ENCODE measurements at regions not wholly inside any gene's neighbourhood (a gene's known extent, or its start where the extent isn't known, plus 50 kb on each side); places are given as distances from the start of the nearest gene placed in this dataset.
"Not testable (repeated sequence)": the region's sequence is repeated elsewhere in the genome, so short reads cannot be mapped to it uniquely, and the experiment has no call there.

- peak; percentile 44 to 57 for DNase-seq
Measured at GRCh38 chrX:65821721-65822496, 154.5 kb downstream of the MSN start.

GRCh38 chrX:65819983-65820382 is 152.5 kb downstream of the MSN start:
- not testable (repeated sequence) for DNase-seq

- DNase-seq, result no peak
Measured at GRCh38 chrX:65813245-65813644, 145.8 kb downstream of the MSN start.

DNA sequence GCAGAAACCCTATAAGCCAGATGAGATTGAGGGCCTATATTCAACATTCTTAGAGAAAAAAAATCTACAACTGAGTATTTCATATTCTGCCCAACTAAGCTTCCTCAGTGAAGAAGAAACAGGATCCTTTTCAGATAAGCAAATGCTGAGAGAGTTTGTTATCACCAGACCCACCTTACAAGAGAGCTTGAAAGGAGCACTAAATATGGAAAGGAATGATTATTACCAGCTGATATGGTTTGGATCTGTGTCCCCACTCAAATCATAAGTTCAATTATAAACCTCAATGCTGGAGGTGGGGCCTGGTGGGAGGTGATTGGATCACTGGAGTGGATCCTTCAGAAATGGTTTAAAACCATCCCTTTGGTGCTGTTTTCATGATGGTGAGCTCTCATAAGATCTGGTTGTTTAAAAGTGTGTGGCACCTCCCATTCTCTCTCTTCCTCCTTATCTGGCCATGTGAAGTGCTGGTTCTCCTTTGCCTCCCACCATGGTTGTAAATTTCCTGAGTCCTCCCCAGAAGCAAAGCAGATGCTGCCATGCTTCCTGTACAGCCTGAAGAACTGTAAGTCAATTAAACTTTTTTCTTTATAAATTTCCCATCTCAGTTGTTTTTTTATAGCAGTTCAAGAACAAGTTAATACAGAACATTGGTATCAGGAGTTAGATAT is 144.2 kb downstream of the MSN start:
- DNase-seq, result no peak
